IMR-90 (cell line): ENCODE measurements at regions not wholly inside any gene's neighbourhood (a gene's known extent, or its start where the extent isn't known, plus 50 kb on each side); places are given as distances from the start of the nearest gene placed in this dataset.

ENCODE experiments used
- ATAC-seq: fragments of 200-7000 bp; cut with Tn5 transposase; 2 replicates; pipeline ENCODE4 v1.9.1; 2020; ENCODE audit warnings: low read depth, mild to moderate bottlenecking, moderate library complexity
- BruUV-seq: library from RNA; stranded (reverse); fragments of 400-500 nt; replicated peaks from 2 replicates; lab custom pipeline; 2021; lab: Mats Ljungman, UMichigan
- CTCF ChIA-PET: fragments of 300-600 bp; formaldehyde crosslinking; extraction: SDS; loops from one replicate; lab custom pipeline; 2021; ENCODE audit warnings: antibody characterized with exemption; lab: Yijun Ruan, JAX
- POLR2A ChIA-PET: fragments of 300-600 bp; sonication (Branson Sonifier 250); formaldehyde crosslinking; loops from one replicate; lab custom pipeline; 2022; ENCODE audit warnings: antibody characterized with exemption; ENCODE audit not compliant: unreplicated experiment; lab: Charles Lee
- DNase-seq: peaks from one replicate; pipeline ENCODE4 v3.0.0; 2013
- H2AFZ ChIP-seq: replicated peaks from 2 replicates; pipeline ENCODE3; 2013; ENCODE audit warnings: low read length, mild to moderate bottlenecking; ENCODE audit not compliant: poor library complexity
- H2AK5ac ChIP-seq: 2 replicates; pipeline ENCODE4 v1.6.1; 2013; ENCODE audit warnings: low read depth, low read length, inconsistent platforms
- H2AK9ac ChIP-seq: replicated peaks from 2 replicates; pipeline ENCODE3; 2013; ENCODE audit warnings: mild to moderate bottlenecking, low read depth, low read length, moderate library complexity; ENCODE audit not compliant: poor library complexity
- H2BK120ac ChIP-seq: 2 replicates; pipeline ENCODE4 v1.6.1; 2013; ENCODE audit warnings: low read depth, low read length, inconsistent platforms
- H2BK15ac ChIP-seq: 3 replicates; pipeline ENCODE4 v1.6.1; 2013; ENCODE audit warnings: low read depth, low read length, inconsistent platforms
- H2BK20ac ChIP-seq: 2 replicates; pipeline ENCODE4 v1.6.1; 2013; ENCODE audit warnings: low read depth, mild to moderate bottlenecking, inconsistent platforms, low read length, moderate library complexity
- H2BK5ac ChIP-seq: 2 replicates; pipeline ENCODE4 v1.6.1; 2013; ENCODE audit warnings: mild to moderate bottlenecking, low read depth, low read length, inconsistent platforms; ENCODE audit not compliant: poor library complexity, severe bottlenecking
- H3K14ac ChIP-seq: replicated peaks from 2 replicates; pipeline ENCODE4 v1.6.1; 2013; ENCODE audit warnings: low read depth, low read length, inconsistent platforms
- H3K18ac ChIP-seq: 2 replicates; pipeline ENCODE4 v1.6.1; 2013; ENCODE audit warnings: low read depth, low read length, control low read depth
- H3K23ac ChIP-seq: 2 replicates; pipeline ENCODE4 v1.6.1; 2013; ENCODE audit warnings: low read depth, low read length, inconsistent platforms
- H3K27ac ChIP-seq: 2 replicates; pipeline ENCODE4 v1.5.1; 2013; ENCODE audit warnings: mild to moderate bottlenecking, control low read depth, low read length; ENCODE audit not compliant: insufficient read depth
- H3K27me3 ChIP-seq: 2 replicates; pipeline ENCODE4 v1.6.1; 2013; ENCODE audit warnings: low read length; ENCODE audit not compliant: control insufficient read depth, insufficient read depth
- H3K36me3 ChIP-seq: 2 replicates; pipeline ENCODE4 v1.6.1; 2013; ENCODE audit warnings: low read length, mixed read lengths; ENCODE audit not compliant: control insufficient read depth, insufficient read depth
- H3K4ac ChIP-seq: 2 replicates; pipeline ENCODE4 v1.6.1; 2013; ENCODE audit warnings: low read depth, low read length, inconsistent platforms
- H3K4me1 ChIP-seq: 2 replicates; pipeline ENCODE4 v1.6.1; 2013; ENCODE audit warnings: low read length, mixed read lengths; ENCODE audit not compliant: control insufficient read depth, insufficient read depth
- H3K4me2 ChIP-seq: 2 replicates; pipeline ENCODE4 v1.6.1; 2013; ENCODE audit warnings: low read depth, mild to moderate bottlenecking, control low read depth, low read length, moderate library complexity
- H3K4me3 ChIP-seq: 2 replicates; pipeline ENCODE4 v1.5.1; 2013; ENCODE audit warnings: low read depth, mild to moderate bottlenecking, control low read depth, low read length, moderate library complexity; ENCODE audit not compliant: insufficient read depth
- H3K56ac ChIP-seq: 2 replicates; pipeline ENCODE4 v1.6.1; 2013; ENCODE audit warnings: low read length, inconsistent platforms; ENCODE audit not compliant: insufficient read depth; ENCODE audit errors: extremely low read depth
- H3K79me1 ChIP-seq, 2 experiments: 2 replicates each; pipeline ENCODE4 v1.6.1; 2013; ENCODE audit warnings: low read length in 2 of 2, inconsistent platforms in 1 of 2, low read depth in 1 of 2
- H3K9ac ChIP-seq: 2 replicates; pipeline ENCODE4 v1.6.1; 2013; ENCODE audit warnings: low read depth, low read length, control low read depth
- H3K9me1 ChIP-seq: 2 replicates; pipeline ENCODE4 v1.6.1; 2013; ENCODE audit warnings: low read length, inconsistent platforms; ENCODE audit not compliant: insufficient read depth
- H3K9me3 ChIP-seq: 2 replicates; pipeline ENCODE4 v1.6.1; 2013; ENCODE audit warnings: low read length; ENCODE audit not compliant: control insufficient read depth, insufficient read depth
- H4K20me1 ChIP-seq: 2 replicates; pipeline ENCODE4 v1.6.1; 2013; ENCODE audit warnings: low read length, inconsistent platforms; ENCODE audit not compliant: insufficient read depth
- H4K5ac ChIP-seq: 2 replicates; pipeline ENCODE4 v1.6.1; 2013; ENCODE audit warnings: mild to moderate bottlenecking, low read depth, low read length, control low read depth
- H4K8ac ChIP-seq, 2 experiments: 2 replicates each; pipeline ENCODE4 v1.6.1; 2013; ENCODE audit warnings: low read depth in 2 of 2, low read length in 2 of 2, control low read depth in 1 of 2, inconsistent platforms in 1 of 2
- H4K91ac ChIP-seq: 2 replicates; pipeline ENCODE4 v1.6.1; 2013; ENCODE audit warnings: low read depth, low read length, inconsistent platforms; ENCODE audit not compliant: insufficient read depth
- dilution Hi-C: fragments of 300-500 bp; cut with HindIII; formaldehyde crosslinking; loops from one replicate; pipeline ENCODE4 v1.14.3; 2018; ENCODE audit warnings: low sequenced_read_pairs; ENCODE audit not compliant: unreplicated experiment
- in situ Hi-C: fragments of 300-500 bp; cut with MboI; formaldehyde crosslinking; loops from 3 replicates; pipeline ENCODE4 v1.14.3; 2019; ENCODE audit warnings: low sequenced_read_pairs, inconsistent platforms, mixed read lengths
- intact Hi-C: fragments of 100-400 bp; cut with micrococcal nuclease; formaldehyde crosslinking; loops from 2 replicates; pipeline ENCODE4 v1.10.0; 2022
- TF ChIP-seq, protein P1 (sequence below): fragments of 150-350 bp; IDR thresholded peaks from 2 replicates; pipeline ENCODE4 v1.6.1; 2016; ENCODE audit warnings: low read depth, mild to moderate bottlenecking, low read length, moderate library complexity, borderline replicate concordance

DNA sequence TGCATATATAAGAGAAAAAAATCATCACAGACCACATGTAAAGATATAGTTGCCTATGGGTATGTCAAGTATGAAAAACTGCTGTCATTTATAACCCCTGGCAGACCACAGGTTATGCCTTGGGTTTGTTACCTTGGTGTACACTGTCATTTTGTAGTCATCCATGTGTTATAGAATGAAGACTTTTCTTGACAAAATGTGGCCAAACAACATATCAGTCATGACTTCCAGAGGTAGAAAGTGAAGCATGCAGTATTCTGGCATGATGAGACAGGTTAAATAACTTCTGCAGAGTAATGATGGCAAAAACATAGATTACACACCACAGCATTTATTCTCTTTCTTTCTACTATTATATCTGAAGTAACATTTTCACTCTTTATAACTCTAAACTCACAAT is 74.9 kb upstream of the NEUROD1 start:
- intact Hi-C loops, result no loop called here
- in situ Hi-C loops, result loop anchor here (25.0 kb wide), 1 partner anchor 907 kb away; no protein-coding TSS in a partner anchor
- Histone ChIP-seq H3K36me3 (no peaks in the 10 kb centered on the region), H3K4me3 (no peak overlapping the region), H2AK9ac (no peak overlapping the region), H3K27ac (no peak overlapping the region), H2BK5ac (no peak overlapping the region), H3K27me3 (no peaks in the 10 kb centered on the region), H3K4ac (no peak overlapping the region), H4K5ac (no peak overlapping the region), H3K9me3 (no peaks in the 10 kb centered on the region), H3K79me1 (no peaks in the 10 kb centered on the region), H3K4me1 (no peaks in the 10 kb centered on the region), H4K8ac (no peak overlapping the region), H3K18ac (no peak overlapping the region), H2AFZ (no peak overlapping the region), H4K20me1 (no peaks in the 10 kb centered on the region), H3K56ac (no peak overlapping the region), H3K14ac (no peak overlapping the region), H2BK15ac (no peak overlapping the region), H2BK20ac (no peak overlapping the region), H4K91ac (no peak overlapping the region), H2AK5ac (no peak overlapping the region), H3K23ac (no peak overlapping the region), H2BK120ac (no peak overlapping the region), H3K4me2 (no peak overlapping the region), H3K9ac (no peak overlapping the region), H3K9me1 (no peaks in the 10 kb centered on the region)
- TF ChIP-seq, protein P1, sequence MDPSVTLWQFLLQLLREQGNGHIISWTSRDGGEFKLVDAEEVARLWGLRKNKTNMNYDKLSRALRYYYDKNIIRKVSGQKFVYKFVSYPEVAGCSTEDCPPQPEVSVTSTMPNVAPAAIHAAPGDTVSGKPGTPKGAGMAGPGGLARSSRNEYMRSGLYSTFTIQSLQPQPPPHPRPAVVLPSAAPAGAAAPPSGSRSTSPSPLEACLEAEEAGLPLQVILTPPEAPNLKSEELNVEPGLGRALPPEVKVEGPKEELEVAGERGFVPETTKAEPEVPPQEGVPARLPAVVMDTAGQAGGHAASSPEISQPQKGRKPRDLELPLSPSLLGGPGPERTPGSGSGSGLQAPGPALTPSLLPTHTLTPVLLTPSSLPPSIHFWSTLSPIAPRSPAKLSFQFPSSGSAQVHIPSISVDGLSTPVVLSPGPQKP, result no peak
- ATAC-seq, result no peak
- no peak for DNase-seq
- dilution Hi-C loops, result no loop called here
- ChIA-PET POLR2A (no interaction called here), CTCF (no interaction called here)
- no TSS peak for BruUV-seq
